ENCODE measurements at regions not wholly inside any gene's neighbourhood (a gene's known extent, or its start where the extent isn't known, plus 50 kb on each side); places are given as distances from the start of the nearest gene placed in this dataset.
"Not testable (repeated sequence)": the region's sequence is repeated elsewhere in the genome, so short reads cannot be mapped to it uniquely, and the experiment has no call there.

- not testable (repeated sequence) for TF ChIP-seq CTCF, POLR2A, EP300 (IDR thresholded peaks at IDR 0.05)
These were observed 119.8 kb upstream of the NETO1 start for GRCh38 chr18:72987570-72987969.
